ENCODE measurements at regions not wholly inside any gene's neighbourhood (a gene's known extent, or its start where the extent isn't known, plus 50 kb on each side); places are given as distances from the start of the nearest gene placed in this dataset.

DNA sequence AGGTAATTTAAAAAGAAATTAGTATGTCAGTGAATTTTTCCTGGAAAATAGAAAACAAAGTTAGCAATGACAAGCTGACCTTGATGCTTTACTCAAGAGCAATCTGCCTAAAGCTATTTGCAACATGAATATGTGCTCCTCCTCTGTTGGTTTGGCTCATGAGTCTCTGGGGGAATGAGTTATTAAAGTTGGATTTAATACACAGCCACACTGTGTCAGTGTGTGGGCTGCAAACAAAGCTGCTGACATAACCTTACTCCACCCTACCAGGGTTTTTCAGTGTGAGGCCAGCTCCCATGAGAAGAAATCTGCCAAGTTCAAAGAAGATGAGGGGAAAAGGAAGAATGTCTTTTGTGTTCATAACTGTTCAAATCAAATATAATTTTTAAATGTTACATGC is 280.5 kb downstream of the TLL1 start:
- H3K4me1 Mint-ChIP-seq, result peaks cover 18% of the 10 kb centered on the region
- H3K9me3 Mint-ChIP-seq, result peaks cover 7% of the 10 kb centered on the region
- H3K27ac Mint-ChIP-seq, result peak overlapping the region; percentile 70 to 74 (median 73)
- no peaks in the 10 kb centered on the region for H3K36me3 Mint-ChIP-seq (ENCODE audit: low read depth)
- TF ChIP-seq, protein P1, sequence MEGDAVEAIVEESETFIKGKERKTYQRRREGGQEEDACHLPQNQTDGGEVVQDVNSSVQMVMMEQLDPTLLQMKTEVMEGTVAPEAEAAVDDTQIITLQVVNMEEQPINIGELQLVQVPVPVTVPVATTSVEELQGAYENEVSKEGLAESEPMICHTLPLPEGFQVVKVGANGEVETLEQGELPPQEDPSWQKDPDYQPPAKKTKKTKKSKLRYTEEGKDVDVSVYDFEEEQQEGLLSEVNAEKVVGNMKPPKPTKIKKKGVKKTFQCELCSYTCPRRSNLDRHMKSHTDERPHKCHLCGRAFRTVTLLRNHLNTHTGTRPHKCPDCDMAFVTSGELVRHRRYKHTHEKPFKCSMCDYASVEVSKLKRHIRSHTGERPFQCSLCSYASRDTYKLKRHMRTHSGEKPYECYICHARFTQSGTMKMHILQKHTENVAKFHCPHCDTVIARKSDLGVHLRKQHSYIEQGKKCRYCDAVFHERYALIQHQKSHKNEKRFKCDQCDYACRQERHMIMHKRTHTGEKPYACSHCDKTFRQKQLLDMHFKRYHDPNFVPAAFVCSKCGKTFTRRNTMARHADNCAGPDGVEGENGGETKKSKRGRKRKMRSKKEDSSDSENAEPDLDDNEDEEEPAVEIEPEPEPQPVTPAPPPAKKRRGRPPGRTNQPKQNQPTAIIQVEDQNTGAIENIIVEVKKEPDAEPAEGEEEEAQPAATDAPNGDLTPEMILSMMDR (IDR thresholded peaks at IDR 0.05; ENCODE audit: unreplicated experiment in 3 of 3), result no peak
- H3K4me3 Mint-ChIP-seq, result no peak overlapping the region
- peaks cover 4% of the 10 kb centered on the region for H3K27me3 Mint-ChIP-seq (ENCODE audit: low read depth)

DNA sequence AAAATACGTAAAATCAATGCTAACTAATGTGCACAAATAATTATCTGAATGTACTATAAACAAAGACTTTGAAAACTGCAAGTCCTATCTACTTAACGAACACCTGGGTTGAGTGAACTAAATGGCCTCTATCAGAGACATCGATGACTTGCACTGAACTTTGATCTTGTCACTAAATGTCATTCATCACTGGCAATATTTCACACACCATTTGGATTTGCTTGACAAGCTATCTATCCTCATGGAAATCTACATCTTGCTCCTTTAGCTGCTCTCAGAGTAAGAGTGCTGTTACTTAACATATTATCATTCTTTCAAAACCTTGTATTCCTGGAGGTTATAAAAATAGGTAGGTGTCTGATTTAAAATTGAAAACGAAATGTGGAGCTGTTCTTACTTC is 289.3 kb downstream of the TLL1 start:
- TF ChIP-seq, protein P1 (IDR thresholded peaks at IDR 0.05; ENCODE audit: unreplicated experiment in 3 of 3), result no peak
- Mint-ChIP-seq H3K27me3 (ENCODE audit: low read depth) (peaks cover 12% of the 10 kb centered on the region), H3K9me3 (peaks cover 5% of the 10 kb centered on the region), H3K27ac (no peak overlapping the region), H3K36me3 (ENCODE audit: low read depth) (no peaks in the 10 kb centered on the region), H3K4me1 (no peaks in the 10 kb centered on the region), H3K4me3 (no peak overlapping the region)

DNA sequence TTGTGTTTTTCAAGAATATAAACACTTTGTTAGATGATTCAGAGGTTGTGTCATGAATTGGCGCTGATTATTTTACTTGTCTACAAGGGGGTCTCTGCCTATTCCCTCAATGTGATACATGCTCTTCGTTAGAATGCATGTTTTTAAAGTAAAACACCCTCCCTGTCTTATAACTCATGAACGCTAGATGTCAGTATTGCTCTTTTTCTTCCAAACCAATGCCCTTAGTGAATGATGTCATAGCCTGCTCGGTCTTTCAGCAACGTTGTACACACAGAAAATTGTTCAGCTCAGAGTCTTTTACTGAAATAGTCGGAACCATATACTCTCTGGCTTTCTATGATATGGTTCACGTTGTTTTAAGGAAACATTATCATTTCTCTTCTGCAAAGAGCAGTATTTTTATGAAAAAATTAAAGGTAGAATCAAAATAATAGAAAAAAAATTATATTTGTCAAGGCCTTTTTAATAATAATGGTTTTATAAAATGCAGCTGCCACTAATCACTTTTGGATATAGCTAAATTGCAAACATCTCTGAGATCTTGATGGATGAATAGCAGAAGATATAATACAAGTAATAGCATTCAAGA is 292.9 kb downstream of the TLL1 start:
- no peaks in the 10 kb centered on the region for H3K4me1 Mint-ChIP-seq
- peaks cover 12% of the 10 kb centered on the region for H3K27me3 Mint-ChIP-seq (ENCODE audit: low read depth)
- H3K27ac Mint-ChIP-seq, result peak overlapping the region in 1 of 3 experiments; percentile 1
- no peaks in the 10 kb centered on the region for H3K36me3 Mint-ChIP-seq (ENCODE audit: low read depth)
- H3K9me3 Mint-ChIP-seq, result no peaks in the 10 kb centered on the region
- TF ChIP-seq, protein P1 (IDR thresholded peaks at IDR 0.05; ENCODE audit: unreplicated experiment in 3 of 3), result peak; percentile 74 to 86 (median 83)
- no peak overlapping the region for H3K4me3 Mint-ChIP-seq

DNA sequence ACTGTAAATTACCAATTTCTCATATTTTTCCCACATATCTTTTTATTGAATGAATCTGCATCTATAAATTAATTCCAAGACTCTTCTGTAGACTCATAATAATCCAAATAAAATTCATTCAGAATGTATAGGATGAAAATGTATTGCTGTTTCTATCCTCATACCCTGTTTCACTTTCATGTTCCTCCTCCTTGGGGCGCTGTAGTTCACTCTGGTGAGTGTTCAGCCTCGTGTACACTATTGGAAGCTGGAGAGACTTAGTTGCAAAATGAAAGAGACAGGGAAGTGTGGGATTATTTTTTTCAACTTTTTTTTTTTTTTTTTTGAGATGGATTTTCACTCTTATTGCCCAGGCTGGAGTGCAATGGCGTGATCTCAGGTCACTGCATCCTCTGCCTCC is 296.1 kb downstream of the TLL1 start:
- no peaks in the 10 kb centered on the region for H3K36me3 Mint-ChIP-seq (ENCODE audit: low read depth)
- peaks cover 3% of the 10 kb centered on the region for H3K9me3 Mint-ChIP-seq
- TF ChIP-seq, protein P1 (IDR thresholded peaks at IDR 0.05; ENCODE audit: unreplicated experiment in 3 of 3), result no peak
- H3K4me3 Mint-ChIP-seq, result no peak overlapping the region
- no peaks in the 10 kb centered on the region for H3K4me1 Mint-ChIP-seq
- H3K27ac Mint-ChIP-seq, result no peak overlapping the region
- peaks cover 4% of the 10 kb centered on the region for H3K27me3 Mint-ChIP-seq (ENCODE audit: low read depth)

DNA sequence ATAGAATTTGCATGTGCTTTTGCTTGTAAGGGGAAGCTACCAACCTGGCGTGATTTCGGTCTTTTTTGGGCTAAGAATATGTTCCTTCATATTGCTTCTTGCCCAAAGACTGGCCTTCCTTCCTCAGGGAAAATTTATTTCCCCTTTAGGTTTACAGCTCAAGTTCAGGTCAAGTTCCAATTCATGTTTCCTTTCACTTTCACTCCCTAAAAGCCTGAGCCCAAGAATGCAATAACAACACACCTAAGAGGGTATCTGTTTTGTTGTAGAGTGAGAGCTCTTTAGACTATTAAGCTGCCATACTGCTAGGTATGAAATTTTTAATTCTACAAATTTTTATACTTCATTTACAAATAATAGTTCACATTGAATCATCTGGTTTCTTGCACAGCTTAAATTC is 299.6 kb downstream of the TLL1 start:
- Mint-ChIP-seq H3K36me3 (ENCODE audit: low read depth) (no peaks in the 10 kb centered on the region), H3K4me3 (no peak overlapping the region), H3K4me1 (no peaks in the 10 kb centered on the region), H3K27ac (no peak overlapping the region), H3K27me3 (ENCODE audit: low read depth) (no peaks in the 10 kb centered on the region), H3K9me3 (peaks cover 7% of the 10 kb centered on the region)
- TF ChIP-seq, protein P1 (IDR thresholded peaks at IDR 0.05; ENCODE audit: unreplicated experiment in 3 of 3), result no peak
